Naive thymus-derived CD8-positive, alpha-beta T cell (primary cell): ENCODE measurements at regions not wholly inside any gene's neighbourhood (a gene's known extent, or its start where the extent isn't known, plus 50 kb on each side); places are given as distances from the start of the nearest gene placed in this dataset.
A peak's percentile ranks its signal among the peaks of the same experiment; 100 is the strongest.

Experiments used
- ATAC-seq, 2 donors: fragments of 150-1000 bp; cut with Tn5 transposase in 1 of 2; sonication (Bioruptor Pico), chemical (Tn5 transposase) in 1 of 2; 1 replicate in 1 of 2; 2 replicates in 1 of 2; pipeline ENCODE4 v1.10.0; 2021; ENCODE audit warnings: mild to moderate bottlenecking in 2 of 2, moderate library complexity in 2 of 2
- POLR2A ChIA-PET: fragments of 350-600 bp; sonication (Branson Sonifier 250); formaldehyde crosslinking; loops from one replicate; lab custom pipeline; 2021; ENCODE audit warnings: antibody characterized with exemption; lab: Charles Lee
- DNase-seq, 10 donors: peaks; one replicate each; pipeline versions ENCODE4 v3.0.0 to v3.0.0-alpha.2; 2020 to 2022
- H3K27ac Mint-ChIP-seq, 10 donors: one replicate each; pipeline ENCODE4 v1.8.0; 2020 to 2022; ENCODE audit warnings: mild to moderate bottlenecking in 10 of 10, mixed read lengths in 10 of 10, moderate library complexity in 4 of 10, inconsistent platforms in 1 of 10
- H3K27me3 Mint-ChIP-seq, 5 donors: one replicate each; pipeline ENCODE4 v1.8.0; 2021 to 2022; ENCODE audit warnings: mixed read lengths in 5 of 5
- H3K36me3 Mint-ChIP-seq, 3 donors: one replicate each; pipeline ENCODE4 v1.8.0; 2020 to 2022; ENCODE audit warnings: mixed read lengths in 3 of 3, mild to moderate bottlenecking in 2 of 3, inconsistent platforms in 1 of 3
- H3K4me1 Mint-ChIP-seq, 4 donors: one replicate each; pipeline ENCODE4 v1.8.0; 2021 to 2022; ENCODE audit warnings: mixed read lengths in 4 of 4
- H3K4me3 Mint-ChIP-seq, 10 donors: one replicate each; pipeline ENCODE4 v1.8.0; 2020 to 2022; ENCODE audit warnings: mild to moderate bottlenecking in 10 of 10, mixed read lengths in 10 of 10, moderate library complexity in 6 of 10, inconsistent platforms in 1 of 10
- H3K9me3 Mint-ChIP-seq, 9 donors: one replicate each; pipeline ENCODE4 v1.8.0; 2020 to 2022; ENCODE audit warnings: mixed read lengths in 9 of 9, mild to moderate bottlenecking in 3 of 9, inconsistent platforms in 1 of 9, moderate library complexity in 1 of 9

- Mint-ChIP-seq H3K4me1 (no peaks in the 10 kb centered on the region), H3K9me3 (peaks cover 0 to 4% (median 2%) of the 10 kb centered on the region in 9 donors), H3K27ac (no peak overlapping the region), H3K4me3 (no peak overlapping the region), H3K36me3 (no peaks in the 10 kb centered on the region), H3K27me3 (no peaks in the 10 kb centered on the region)
- ATAC-seq (no peak), DNase-seq (no peak)
- POLR2A ChIA-PET: no interaction called here
Observed at GRCh38 chr6:97867177-97867576, 584.2 kb upstream of the MMS22L start.

GRCh38 chr6:97870273-97870672 is 587.3 kb upstream of the MMS22L start:
- ATAC-seq (no peak), DNase-seq (no peak)
- Mint-ChIP-seq H3K4me1 (no peaks in the 10 kb centered on the region), H3K9me3 (peaks cover 0 to 3% (median 2%) of the 10 kb centered on the region in 9 donors), H3K27me3 (no peaks in the 10 kb centered on the region), H3K27ac (no peak overlapping the region), H3K36me3 (no peaks in the 10 kb centered on the region), H3K4me3 (no peak overlapping the region)
- POLR2A ChIA-PET: no interaction called here

- no peaks in the 10 kb centered on the region for H3K4me1 Mint-ChIP-seq
- no peak overlapping the region for H3K27ac Mint-ChIP-seq
- H3K9me3 Mint-ChIP-seq: peaks cover 0 to 6% (median 0%) of the 10 kb centered on the region in 9 donors
- no peak overlapping the region for H3K4me3 Mint-ChIP-seq
- no peak for ATAC-seq
- H3K27me3 Mint-ChIP-seq: no peaks in the 10 kb centered on the region
- DNase-seq: no peak
- POLR2A ChIA-PET: no interaction called here
- H3K36me3 Mint-ChIP-seq: no peaks in the 10 kb centered on the region
Observed at GRCh38 chr6:97876711-97877110, 593.7 kb upstream of the MMS22L start.

DNA sequence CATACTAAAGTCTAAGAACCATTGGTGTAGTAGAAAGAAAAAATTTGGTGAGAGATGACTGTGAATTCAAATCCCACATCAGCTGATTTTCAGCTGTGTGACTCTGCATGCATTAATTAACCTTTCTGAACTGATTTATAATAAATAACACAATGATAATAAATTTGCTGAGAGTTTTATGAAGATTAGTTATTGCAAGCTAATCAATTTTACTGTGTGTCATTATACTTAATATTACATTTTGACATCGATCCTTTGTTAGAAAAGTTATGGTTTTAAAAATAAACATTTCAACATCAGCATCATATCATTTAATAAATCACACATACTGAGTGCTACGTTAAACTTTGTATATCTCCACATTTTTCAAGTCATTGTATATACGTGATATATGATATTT is 599.7 kb upstream of the MMS22L start:
- DNase-seq (no peak), ATAC-seq (no peak)
- Mint-ChIP-seq H3K4me1 (no peaks in the 10 kb centered on the region), H3K27ac (no peak overlapping the region), H3K27me3 (no peaks in the 10 kb centered on the region), H3K36me3 (no peaks in the 10 kb centered on the region), H3K9me3 (peaks cover 0 to 6% (median 0%) of the 10 kb centered on the region in 9 donors), H3K4me3 (no peak overlapping the region)
- POLR2A ChIA-PET: no interaction called here

GRCh38 chr6:97885325-97885724 is 602.3 kb upstream of the MMS22L start:
- H3K4me3 Mint-ChIP-seq: no peak overlapping the region
- POLR2A ChIA-PET: no interaction called here
- H3K9me3 Mint-ChIP-seq: peaks cover 0 to 4% (median 0%) of the 10 kb centered on the region in 9 donors
- no peaks in the 10 kb centered on the region for H3K36me3 Mint-ChIP-seq
- no peaks in the 10 kb centered on the region for H3K4me1 Mint-ChIP-seq
- H3K27me3 Mint-ChIP-seq: no peaks in the 10 kb centered on the region
- DNase-seq: no peak
- no peak overlapping the region for H3K27ac Mint-ChIP-seq
- ATAC-seq: no peak

GRCh38 chr6:97885828-97886227 is 602.8 kb upstream of the MMS22L start:
- Mint-ChIP-seq H3K27ac (peak overlapping the region in 1 of 10 donors; percentile 19), H3K36me3 (no peaks in the 10 kb centered on the region), H3K4me1 (no peaks in the 10 kb centered on the region), H3K27me3 (no peaks in the 10 kb centered on the region), H3K9me3 (peaks cover 0 to 4% (median 0%) of the 10 kb centered on the region in 9 donors), H3K4me3 (no peak overlapping the region)
- no peak for ATAC-seq
- DNase-seq: no peak
- POLR2A ChIA-PET: no interaction called here

GRCh38 chr6:97901531-97901930 is 618.5 kb upstream of the MMS22L start:
- H3K9me3 Mint-ChIP-seq: peaks cover 0 to 4% (median 3%) of the 10 kb centered on the region in 9 donors
- H3K27me3 Mint-ChIP-seq: no peaks in the 10 kb centered on the region

GRCh38 chr6:97909380-97909779 is 626.4 kb upstream of the MMS22L start:
- Mint-ChIP-seq H3K27ac (no peak overlapping the region), H3K27me3 (no peaks in the 10 kb centered on the region), H3K36me3 (peaks cover 0 to 4% (median 0%) of the 10 kb centered on the region in 3 donors), H3K4me3 (no peak overlapping the region), H3K4me1 (no peaks in the 10 kb centered on the region), H3K9me3 (peaks cover 0 to 13% (median 5%) of the 10 kb centered on the region in 9 donors)
- DNase-seq (no peak), ATAC-seq (no peak)
- POLR2A ChIA-PET: no interaction called here

More at GRCh38 chr6:97901531-97901930, 618.5 kb upstream of the MMS22L start:
- H3K4me1 Mint-ChIP-seq: no peaks in the 10 kb centered on the region
- peaks cover 0 to 3% (median 0%) of the 10 kb centered on the region in 3 donors for H3K36me3 Mint-ChIP-seq
- H3K4me3 Mint-ChIP-seq: no peak overlapping the region
- DNase-seq (no peak), ATAC-seq (no peak)
- no peak overlapping the region for H3K27ac Mint-ChIP-seq
- POLR2A ChIA-PET: no interaction called here

- H3K27ac Mint-ChIP-seq: no peak overlapping the region
- H3K4me3 Mint-ChIP-seq: no peak overlapping the region
- ATAC-seq: no peak
- H3K36me3 Mint-ChIP-seq: no peaks in the 10 kb centered on the region
- peaks cover 0 to 3% (median 0%) of the 10 kb centered on the region in 9 donors for H3K9me3 Mint-ChIP-seq
- no peaks in the 10 kb centered on the region for H3K4me1 Mint-ChIP-seq
- POLR2A ChIA-PET: no interaction called here
- H3K27me3 Mint-ChIP-seq: no peaks in the 10 kb centered on the region
- no peak for DNase-seq
Observed at GRCh38 chr6:97913721-97914120, 630.7 kb upstream of the MMS22L start.

GRCh38 chr6:97914912-97915311 is 631.9 kb upstream of the MMS22L start:
- Mint-ChIP-seq H3K4me1 (no peaks in the 10 kb centered on the region), H3K9me3 (peaks cover 0 to 3% (median 0%) of the 10 kb centered on the region in 9 donors), H3K36me3 (no peaks in the 10 kb centered on the region), H3K27me3 (no peaks in the 10 kb centered on the region), H3K4me3 (no peak overlapping the region), H3K27ac (no peak overlapping the region)
- DNase-seq: no peak
- POLR2A ChIA-PET: no interaction called here
- no peak for ATAC-seq

DNA sequence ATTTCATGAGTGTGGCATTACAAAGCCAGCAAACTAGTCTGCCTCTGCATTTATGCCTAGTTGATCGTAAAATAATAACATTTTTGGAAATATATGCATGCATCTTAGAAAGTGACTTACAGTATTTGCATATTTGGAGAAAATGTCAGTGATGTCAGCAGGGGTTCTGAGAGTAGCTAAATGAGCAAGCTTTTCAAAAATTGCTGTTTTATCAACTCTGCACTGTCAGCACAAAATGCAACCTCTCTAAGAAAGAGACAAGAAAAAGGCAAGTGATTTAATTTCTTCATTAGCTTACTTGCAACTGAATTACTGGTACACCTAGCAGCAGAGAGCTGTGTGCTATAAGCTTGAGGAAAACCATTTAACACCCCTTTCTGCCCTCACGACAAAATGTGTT is 632.5 kb upstream of the MMS22L start:
- Mint-ChIP-seq H3K9me3 (peaks cover 0 to 2% (median 0%) of the 10 kb centered on the region in 9 donors), H3K36me3 (no peaks in the 10 kb centered on the region), H3K27ac (no peak overlapping the region), H3K27me3 (no peaks in the 10 kb centered on the region), H3K4me1 (no peaks in the 10 kb centered on the region), H3K4me3 (no peak overlapping the region)
- DNase-seq (no peak), ATAC-seq (no peak)
- POLR2A ChIA-PET: no interaction called here

GRCh38 chr6:97917369-97917768 is 634.4 kb upstream of the MMS22L start:
- no peaks in the 10 kb centered on the region for H3K36me3 Mint-ChIP-seq
- H3K4me1 Mint-ChIP-seq: no peaks in the 10 kb centered on the region
- DNase-seq (no peak), ATAC-seq (no peak)
- no peak overlapping the region for H3K4me3 Mint-ChIP-seq
- H3K27me3 Mint-ChIP-seq: no peaks in the 10 kb centered on the region
- peaks cover 0 to 2% (median 0%) of the 10 kb centered on the region in 9 donors for H3K9me3 Mint-ChIP-seq
- POLR2A ChIA-PET: no interaction called here
- H3K27ac Mint-ChIP-seq: no peak overlapping the region

DNA sequence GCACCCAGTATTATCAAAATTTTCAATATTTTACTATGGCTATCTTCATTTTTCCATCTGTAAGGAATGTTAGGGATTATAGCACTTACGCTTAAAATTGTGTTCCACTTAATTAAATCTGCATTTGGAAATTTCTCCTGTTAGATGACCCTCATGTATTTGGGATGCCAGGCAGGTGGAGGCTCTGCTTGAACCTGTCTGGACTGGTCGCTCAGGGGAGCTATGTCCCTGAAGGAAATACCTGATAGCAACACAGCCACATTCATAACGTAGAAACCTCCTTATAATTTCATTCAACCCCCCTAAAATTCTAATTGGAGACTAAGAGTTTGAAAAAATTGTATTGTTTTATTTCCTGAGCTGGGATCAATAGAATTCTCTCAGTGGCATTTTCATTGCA is 636.0 kb upstream of the MMS22L start:
- POLR2A ChIA-PET: no interaction called here

DNA sequence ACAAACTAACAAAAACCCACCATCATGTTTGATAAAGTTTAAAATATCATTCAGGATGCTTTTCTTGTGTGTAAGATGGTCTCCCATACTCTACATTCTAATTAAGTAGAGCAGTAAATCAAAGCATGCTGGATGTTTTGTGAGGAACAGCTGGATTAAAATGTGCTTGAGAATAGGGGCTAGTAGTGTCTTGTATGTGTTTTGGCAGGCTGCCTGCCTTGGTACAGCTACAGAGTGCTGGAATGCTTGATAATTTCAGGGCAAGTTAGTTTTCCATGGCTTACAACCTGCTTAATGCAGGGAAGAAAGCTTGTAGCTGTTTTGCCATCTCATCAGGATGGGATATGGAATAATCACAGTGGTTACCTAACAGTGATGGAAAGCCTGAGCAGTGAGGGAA is 636.6 kb upstream of the MMS22L start:
- no peak overlapping the region for H3K27ac Mint-ChIP-seq
- DNase-seq (no peak), ATAC-seq (no peak)
- no peaks in the 10 kb centered on the region for H3K4me1 Mint-ChIP-seq
- POLR2A ChIA-PET: no interaction called here
- no peaks in the 10 kb centered on the region for H3K27me3 Mint-ChIP-seq
- no peaks in the 10 kb centered on the region for H3K36me3 Mint-ChIP-seq
- peaks cover 0 to 9% (median 0%) of the 10 kb centered on the region in 9 donors for H3K9me3 Mint-ChIP-seq
- no peak overlapping the region for H3K4me3 Mint-ChIP-seq

More for the DNA sequence above, 636.0 kb upstream of the MMS22L start:
- H3K4me3 Mint-ChIP-seq: no peak overlapping the region
- no peak for DNase-seq
- no peak for ATAC-seq
- H3K36me3 Mint-ChIP-seq: no peaks in the 10 kb centered on the region
- no peaks in the 10 kb centered on the region for H3K27me3 Mint-ChIP-seq
- H3K9me3 Mint-ChIP-seq: peaks cover 0 to 5% (median 0%) of the 10 kb centered on the region in 9 donors
- H3K27ac Mint-ChIP-seq: no peak overlapping the region
- no peaks in the 10 kb centered on the region for H3K4me1 Mint-ChIP-seq
